Transverse colon (tissue), 4 donors: ENCODE measurements at regions not wholly inside any gene's neighbourhood (a gene's known extent, or its start where the extent isn't known, plus 50 kb on each side); places are given as distances from the start of the nearest gene placed in this dataset.
"Not testable (repeated sequence)": the region's sequence is repeated elsewhere in the genome, so short reads cannot be mapped to it uniquely, and the experiment has no call there.

Experiments used
- DNase-seq: peaks from one replicate; pipeline ENCODE4 v3.0.0-alpha.2; 2019
- H3K27ac ChIP-seq, 4 donors: fragments of 200-600 bp; sonication (generic); 2 replicates each; pipeline ENCODE4 v1.5.1; 2016 to 2018; ENCODE audit warnings: inconsistent platforms in 4 of 4
- H3K27me3 ChIP-seq: fragments of 200-600 bp; sonication (generic); 2 replicates; pipeline ENCODE4 v1.5.1; 2017; ENCODE audit warnings: inconsistent platforms
- H3K36me3 ChIP-seq, 4 donors: fragments of 200-600 bp; sonication (generic); 2 replicates each; pipeline ENCODE4 v1.5.1; 2017 to 2019; ENCODE audit warnings: inconsistent platforms in 4 of 4
- H3K4me1 ChIP-seq, 4 donors: fragments of 200-600 bp; sonication (generic); 2 replicates each; pipeline ENCODE4 v1.5.1; 2017 to 2020; ENCODE audit warnings: inconsistent platforms in 4 of 4
- H3K4me3 ChIP-seq, 4 donors: fragments of 200-600 bp; sonication (generic); 1 replicate in 1 of 4; 2 replicates in 3 of 4; pipeline versions ENCODE4 v1.5.1 to v1.6.1; 2017 to 2019; ENCODE audit warnings: inconsistent platforms in 4 of 4
- H3K9me3 ChIP-seq, 2 donors: fragments of 200-600 bp; sonication (generic); 2 replicates each; pipeline ENCODE4 v1.5.1; 2017 to 2019; ENCODE audit warnings: inconsistent platforms in 2 of 2
- EP300 ChIP-seq: sonication (generic); formaldehyde crosslinking; IDR thresholded peaks from one replicate; pipeline ENCODE4 v1.6.1; 2017; ENCODE audit warnings: antibody characterized with exemption, low read depth
- POLR2A ChIP-seq: fragments of 450-650 bp; IDR thresholded peaks from one replicate; pipeline ENCODE4 v1.6.1; 2016; ENCODE audit warnings: antibody characterized with exemption, mild to moderate bottlenecking, moderate library complexity
- POLR2AphosphoS5 ChIP-seq, 3 donors: sonication (generic); formaldehyde crosslinking; IDR thresholded peaks; one replicate each; pipeline ENCODE4 v1.6.1; 2016; ENCODE audit warnings: antibody characterized with exemption in 3 of 3
- WGBS, 2 donors: methylation state at CpG; one replicate each; pipeline ENCODE4 v1.1.5; 2018; ENCODE audit warnings: low coverage in 1 of 2; 5-methylcytosine and 5-hydroxymethylcytosine counted together
- in situ Hi-C, 4 donors: fragments of 200-750 bp; cut with MboI; loops; one replicate each; pipeline versions ENCODE4 v1.15.0 to v1.15.1; 2017; ENCODE audit warnings: low sequenced_read_pairs in 3 of 4, low pct_ligation_motif_present in 1 of 4, low pct_unique_long_range_greater_than_20kb in 1 of 4
- intact Hi-C: fragments of 100-400 bp; cut with DNase I; formaldehyde crosslinking; loops from one replicate; pipeline ENCODE4 v1.15.1; 2023; ENCODE audit warnings: low total_unique reads
- TF ChIP-seq, protein P1 (sequence below), 5 experiments: fragments of 200-600 bp in 3 of 5; fragments of 450-650 bp in 2 of 5; sonication (generic) in 3 of 5; IDR thresholded peaks; 1 replicate in 2 of 5; 2 replicates in 3 of 5; pipeline ENCODE4 v1.5.1; 2016 to 2017; ENCODE audit warnings: antibody characterized with exemption in 5 of 5, inconsistent platforms in 3 of 5, mild to moderate bottlenecking in 2 of 5, moderate library complexity in 1 of 5

DNA sequence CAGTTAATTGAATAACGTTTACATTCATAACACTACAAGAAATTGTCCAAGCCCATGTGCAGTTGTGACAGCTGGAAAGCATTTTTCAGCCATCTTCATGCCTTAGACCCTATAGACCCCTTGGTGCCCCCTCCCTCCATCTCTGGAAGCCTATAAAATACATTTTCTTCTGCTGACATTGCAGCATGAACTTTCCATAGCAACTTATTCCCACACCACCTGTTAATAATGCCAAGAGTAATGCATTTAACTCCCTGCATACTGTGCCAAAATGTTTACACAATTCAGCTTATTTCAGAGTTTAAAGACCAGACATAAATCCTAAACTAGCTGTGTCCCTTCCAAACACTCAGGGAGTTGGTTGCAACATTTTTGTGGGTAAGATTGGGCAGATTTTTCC is 143.0 kb upstream of the ARHGAP20 start:
- in situ Hi-C loops = no loop called here
- no peaks in the 10 kb centered on the region for H3K27me3 ChIP-seq
- DNase-seq = no peak
- TF ChIP-seq POLR2AphosphoS5 (IDR thresholded peaks at IDR 0.05) = no peak
- no peak for TF ChIP-seq EP300
- TF ChIP-seq POLR2A = no peak
- TF ChIP-seq, protein P1, sequence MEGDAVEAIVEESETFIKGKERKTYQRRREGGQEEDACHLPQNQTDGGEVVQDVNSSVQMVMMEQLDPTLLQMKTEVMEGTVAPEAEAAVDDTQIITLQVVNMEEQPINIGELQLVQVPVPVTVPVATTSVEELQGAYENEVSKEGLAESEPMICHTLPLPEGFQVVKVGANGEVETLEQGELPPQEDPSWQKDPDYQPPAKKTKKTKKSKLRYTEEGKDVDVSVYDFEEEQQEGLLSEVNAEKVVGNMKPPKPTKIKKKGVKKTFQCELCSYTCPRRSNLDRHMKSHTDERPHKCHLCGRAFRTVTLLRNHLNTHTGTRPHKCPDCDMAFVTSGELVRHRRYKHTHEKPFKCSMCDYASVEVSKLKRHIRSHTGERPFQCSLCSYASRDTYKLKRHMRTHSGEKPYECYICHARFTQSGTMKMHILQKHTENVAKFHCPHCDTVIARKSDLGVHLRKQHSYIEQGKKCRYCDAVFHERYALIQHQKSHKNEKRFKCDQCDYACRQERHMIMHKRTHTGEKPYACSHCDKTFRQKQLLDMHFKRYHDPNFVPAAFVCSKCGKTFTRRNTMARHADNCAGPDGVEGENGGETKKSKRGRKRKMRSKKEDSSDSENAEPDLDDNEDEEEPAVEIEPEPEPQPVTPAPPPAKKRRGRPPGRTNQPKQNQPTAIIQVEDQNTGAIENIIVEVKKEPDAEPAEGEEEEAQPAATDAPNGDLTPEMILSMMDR (IDR thresholded peaks at IDR 0.05) = no peak
- WGBS, 2 donors = 25 to 26% methylated on average over 1 of the region's 1 CpG
- no peak overlapping the region for H3K4me3 ChIP-seq
- no peak overlapping the region for H3K27ac ChIP-seq
- no peaks in the 10 kb centered on the region for H3K9me3 ChIP-seq
- H3K4me1 ChIP-seq = peaks cover 0 to 35% (median 17%) of the 10 kb centered on the region in 4 donors
- no peaks in the 10 kb centered on the region for H3K36me3 ChIP-seq
- intact Hi-C loops = no loop called here

DNA sequence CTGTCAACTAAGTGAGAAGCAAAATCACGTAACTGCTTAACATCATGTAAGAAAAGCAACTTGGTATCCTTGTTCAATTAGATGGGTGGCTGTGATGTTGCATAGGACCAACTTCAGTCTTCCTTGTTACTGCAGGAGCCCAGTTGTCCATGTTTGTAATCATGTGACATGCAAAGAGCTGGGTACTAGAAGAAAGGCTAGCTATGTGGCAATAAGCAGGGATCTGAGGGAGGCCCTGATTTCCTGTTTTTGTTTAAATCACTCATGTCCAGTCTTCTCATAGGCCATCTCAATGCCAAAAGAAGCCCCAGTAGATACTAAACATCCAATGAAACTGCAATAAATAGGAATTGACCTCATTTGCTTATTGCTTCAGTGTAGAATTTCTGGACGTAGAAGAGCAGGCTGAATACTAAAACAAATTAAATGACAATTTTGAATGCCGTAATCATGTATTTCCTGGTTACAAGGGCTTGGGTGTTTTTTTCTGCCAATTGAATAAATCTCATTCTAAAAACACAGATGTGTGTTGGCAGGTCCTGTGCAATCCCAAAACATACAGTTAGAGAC is 140.8 kb upstream of the ARHGAP20 start:
- no peaks in the 10 kb centered on the region for H3K27me3 ChIP-seq
- H3K9me3 ChIP-seq = no peaks in the 10 kb centered on the region
- no peak for TF ChIP-seq POLR2AphosphoS5 (IDR thresholded peaks at IDR 0.05)
- no peak for TF ChIP-seq EP300
- TF ChIP-seq, protein P1 (IDR thresholded peaks at IDR 0.05) = no peak
- TF ChIP-seq POLR2A = no peak
- H3K27ac ChIP-seq = no peak overlapping the region
- WGBS, 2 donors = 82 to 94% methylated on average over 2 to 3 of the region's 3 CpGs
- intact Hi-C loops = no loop called here
- H3K4me3 ChIP-seq = no peak overlapping the region
- in situ Hi-C loops = no loop called here
- peaks cover 0 to 14% (median 4%) of the 10 kb centered on the region in 4 donors for H3K4me1 ChIP-seq
- H3K36me3 ChIP-seq = no peaks in the 10 kb centered on the region
- no peak for DNase-seq

DNA sequence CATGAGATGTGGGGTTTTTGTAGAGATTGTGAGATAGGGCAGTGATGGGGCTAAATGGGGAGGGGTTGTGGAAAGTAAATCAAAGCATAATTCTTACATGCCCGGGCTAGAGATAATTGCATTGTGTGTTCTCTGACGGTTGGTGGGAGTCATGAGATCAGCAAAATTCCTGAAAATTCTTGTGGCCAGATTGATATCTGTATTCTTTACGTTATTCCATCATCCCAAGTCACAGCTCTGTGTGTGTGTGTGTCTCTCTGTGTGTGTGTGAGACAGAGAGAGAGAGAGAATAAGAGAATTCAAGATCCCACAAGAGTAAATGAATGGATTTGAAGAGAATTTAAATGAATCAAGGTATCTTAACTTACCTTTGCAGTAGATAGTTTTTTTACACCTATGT is 138.6 kb upstream of the ARHGAP20 start:
- Histone ChIP-seq H3K27me3 (no peaks in the 10 kb centered on the region), H3K36me3 (no peaks in the 10 kb centered on the region), H3K4me1 (peaks cover 0 to 3% (median 0%) of the 10 kb centered on the region in 4 donors), H3K27ac (no peak overlapping the region), H3K4me3 (no peak overlapping the region), H3K9me3 (no peaks in the 10 kb centered on the region)
- DNase-seq = no peak
- intact Hi-C loops (no loop called here), in situ Hi-C loops (no loop called here)
- TF ChIP-seq, protein P1 (IDR thresholded peaks at IDR 0.05) = no peak
- TF ChIP-seq POLR2AphosphoS5 (IDR thresholded peaks at IDR 0.05) (no peak), POLR2A (no peak), EP300 (no peak)
- WGBS, 2 donors = 82 to 83% methylated on average over 2 to 3 of the region's 3 CpGs

DNA sequence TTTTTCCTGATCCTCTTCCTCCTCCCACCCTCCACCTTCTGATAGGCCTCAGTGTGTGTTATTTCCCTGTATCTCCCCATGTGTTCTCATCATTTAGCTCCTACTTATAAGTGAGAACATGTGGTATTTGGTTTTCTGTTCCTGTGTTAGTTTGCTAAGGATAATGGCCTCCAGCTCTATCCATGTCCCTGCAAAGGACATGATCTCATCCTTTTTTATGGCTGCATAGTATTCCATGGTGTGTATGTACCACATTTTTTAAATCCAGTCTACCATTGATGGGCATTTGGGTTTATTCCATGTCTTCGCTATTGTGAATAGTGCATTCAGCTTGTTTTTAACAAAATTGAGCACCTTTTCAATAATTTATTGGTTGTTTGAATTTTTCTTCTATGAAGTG is 130.8 kb upstream of the ARHGAP20 start:
- H3K36me3 ChIP-seq, H3K4me1 ChIP-seq, H3K4me3 ChIP-seq, H3K27me3 ChIP-seq, H3K9me3 ChIP-seq, in situ Hi-C loops, H3K27ac ChIP-seq, DNase-seq, intact Hi-C loops: not testable (repeated sequence)
- 89 to 94% methylated on average over 1 of the region's 1 CpG for WGBS, 2 donors

DNA sequence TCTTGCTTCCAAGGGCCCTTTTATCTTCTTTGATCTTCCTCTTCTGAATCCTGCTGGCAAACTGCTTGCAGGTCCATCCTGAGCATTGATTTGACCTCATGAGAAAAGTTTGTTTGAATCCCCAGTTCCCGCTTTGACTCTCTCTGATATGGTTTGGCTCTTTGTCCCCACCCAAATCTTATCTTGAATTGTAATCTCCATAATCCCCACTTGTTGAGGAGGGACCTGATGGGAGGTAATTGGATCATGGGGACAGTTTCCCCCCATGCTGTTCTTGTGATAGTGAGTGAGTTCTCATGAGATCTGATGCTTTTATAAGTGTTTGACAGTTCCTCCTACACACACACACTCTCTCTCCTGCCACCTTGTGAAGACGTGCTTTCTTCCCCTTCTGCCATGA is 126.6 kb upstream of the ARHGAP20 start:
- Histone ChIP-seq H3K4me1 (no peaks in the 10 kb centered on the region), H3K36me3 (no peaks in the 10 kb centered on the region)
- intact Hi-C loops = no loop called here

More for the DNA sequence above, 126.6 kb upstream of the ARHGAP20 start:
- DNase-seq = no peak
- Histone ChIP-seq H3K4me3 (no peak overlapping the region), H3K9me3 (peaks cover 0 to 4% of the 10 kb centered on the region in 2 donors), H3K27me3 (no peaks in the 10 kb centered on the region), H3K27ac (no peak overlapping the region)
- TF ChIP-seq EP300 (no peak), POLR2AphosphoS5 (IDR thresholded peaks at IDR 0.05) (no peak), POLR2A (no peak)
- TF ChIP-seq, protein P1 (IDR thresholded peaks at IDR 0.05) = no peak
- 86% methylated on average over 2 of the region's 2 CpGs; no CpG with 5 or more reads in 1 of the 2 donors for WGBS, 2 donors
- in situ Hi-C loops = no loop called here
